Keratinocyte (primary cell): ENCODE measurements at regions not wholly inside any gene's neighbourhood (a gene's known extent, or its start where the extent isn't known, plus 50 kb on each side); places are given as distances from the start of the nearest gene placed in this dataset.

Experiments used
- CTCF ChIP-seq, 3 experiments: IDR thresholded peaks in 1 of 3; conservative IDR thresholded peaks in 1 of 3; optimal IDR thresholded peaks in 1 of 3; 2 replicates in 2 of 3; 3 replicates in 1 of 3; pipeline versions ENCODE3 to v1.5.1; 2011; ENCODE audit warnings: low read length in 3 of 3, mild to moderate bottlenecking in 3 of 3, moderate library complexity in 2 of 3, control low read depth in 1 of 3, inconsistent platforms in 1 of 3; ENCODE audit not compliant: insufficient read depth in 2 of 3; ENCODE audit errors: extremely low read depth in 1 of 3
- EZH2 ChIP-seq: IDR thresholded peaks from one replicate; pipeline ENCODE4 v1.6.1; 2012; ENCODE audit warnings: inconsistent platforms, mild to moderate bottlenecking, low read length, moderate library complexity

- TF ChIP-seq EZH2 (no peak), CTCF (optimal IDR thresholded peaks at IDR 0.05 in 1 of 3, IDR thresholded peaks at IDR 0.05 in 1 of 3, conservative IDR thresholded peaks at IDR 0.05 in 1 of 3; ENCODE audit: extremely low read depth in 1 of 3, insufficient read depth in 2 of 3, low read length in 3 of 3) (no peak)
Observed at GRCh38 chr6:106895703-106896040, 78.9 kb downstream of the CD24 start.
